GM21786 (cell line): ENCODE measurements at regions not wholly inside any gene's neighbourhood (a gene's known extent, or its start where the extent isn't known, plus 50 kb on each side); places are given as distances from the start of the nearest gene placed in this dataset.

Experiments used
- ATAC-seq: cut with Tn5 transposase; IDR thresholded peaks from one replicate; pipeline ENCODE4 v1.9.1; 2021; ENCODE audit not compliant: unreplicated experiment

- no peak for ATAC-seq
These were observed 136.7 kb upstream of the VEPH1 start for GRCh38 chr3:157639756-157640426.

DNA sequence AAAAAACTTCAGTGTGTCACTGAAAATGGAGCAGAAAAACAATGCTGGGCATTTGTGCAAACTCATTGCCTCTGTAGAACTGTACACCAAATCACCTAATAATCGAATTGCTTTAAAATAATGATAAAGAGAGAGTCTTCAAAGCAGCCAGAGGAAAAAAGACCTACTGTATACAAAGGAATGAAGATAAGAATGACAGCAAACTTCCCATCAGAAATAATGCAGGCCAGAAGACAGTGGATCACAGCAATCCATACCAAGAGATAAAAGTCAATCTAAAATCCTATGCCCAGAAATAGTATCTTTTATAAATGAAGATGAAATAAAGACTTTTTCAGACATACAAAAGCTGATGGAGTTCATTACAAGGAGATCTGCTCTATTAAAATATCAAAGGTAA is 134.7 kb upstream of the VEPH1 start:
- ATAC-seq = no peak

DNA sequence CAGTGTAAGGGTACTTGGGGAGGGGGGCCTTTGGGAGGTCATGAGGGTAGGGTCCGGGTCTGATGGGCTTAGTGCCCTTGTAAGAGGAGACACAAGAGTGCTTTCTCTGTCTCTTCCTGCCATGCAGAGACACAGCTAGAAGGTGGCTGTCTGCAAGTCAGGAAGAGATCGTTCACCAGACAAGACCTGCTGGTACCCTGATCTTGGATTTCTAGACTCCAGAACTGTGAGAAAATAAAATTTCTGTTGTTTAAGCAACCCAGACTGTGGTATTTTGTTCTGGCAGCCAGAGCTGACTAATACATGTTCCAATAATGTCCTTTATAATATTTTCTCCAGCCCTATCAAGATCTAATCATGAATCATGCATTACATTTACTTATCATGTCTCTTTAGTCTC is 130.0 kb upstream of the VEPH1 start:
- no peak for ATAC-seq

GRCh38 chr3:157632075-157632474 is 128.9 kb upstream of the VEPH1 start:
- ATAC-seq = no peak

DNA sequence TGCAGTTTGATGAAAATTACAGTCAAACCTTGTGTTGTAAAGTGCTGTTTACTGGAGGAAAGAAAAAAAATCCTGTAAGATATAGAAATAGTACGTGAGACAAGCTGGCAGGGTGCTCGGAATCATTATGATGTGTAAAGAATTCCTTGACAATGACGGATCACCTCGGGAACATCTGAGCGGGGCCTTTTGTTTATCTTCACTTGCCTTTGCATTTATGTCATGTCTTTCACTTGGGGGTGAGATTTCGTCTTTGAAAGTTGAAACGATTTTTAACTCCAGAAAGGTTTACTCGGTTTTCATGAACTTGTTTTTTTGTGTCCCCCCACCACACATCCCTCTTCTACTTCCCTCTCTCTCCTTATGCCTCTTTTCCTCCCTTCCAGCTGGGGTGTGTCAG is 128.3 kb upstream of the VEPH1 start:
- ATAC-seq = no peak

- no peak for ATAC-seq
These were observed 123.6 kb upstream of the VEPH1 start for GRCh38 chr3:157626817-157627216.

DNA sequence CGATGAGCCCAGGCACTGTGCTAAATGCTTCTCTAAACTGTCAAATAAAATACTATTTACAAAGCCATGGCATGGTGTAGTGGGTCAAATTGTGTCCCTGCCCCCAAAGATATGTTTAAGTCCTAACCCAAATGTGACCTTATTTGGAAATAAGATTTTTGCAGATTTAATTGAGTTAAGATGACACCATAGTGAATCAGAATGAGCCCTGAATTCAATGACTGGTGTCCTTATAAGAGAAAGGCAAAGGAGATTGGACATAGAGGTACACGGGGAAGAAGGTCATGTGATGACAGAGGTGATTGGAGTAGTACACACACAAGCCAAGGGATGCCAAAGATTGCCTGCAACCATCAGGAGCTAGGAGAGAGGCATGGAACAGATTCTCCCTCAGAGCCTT is 121.6 kb upstream of the VEPH1 start:
- ATAC-seq = no peak

GRCh38 chr3:157618886-157619285 is 115.7 kb upstream of the VEPH1 start:
- ATAC-seq = no peak

GRCh38 chr3:157618075-157618760 is 115.0 kb upstream of the VEPH1 start:
- peak; percentile 76 for ATAC-seq

DNA sequence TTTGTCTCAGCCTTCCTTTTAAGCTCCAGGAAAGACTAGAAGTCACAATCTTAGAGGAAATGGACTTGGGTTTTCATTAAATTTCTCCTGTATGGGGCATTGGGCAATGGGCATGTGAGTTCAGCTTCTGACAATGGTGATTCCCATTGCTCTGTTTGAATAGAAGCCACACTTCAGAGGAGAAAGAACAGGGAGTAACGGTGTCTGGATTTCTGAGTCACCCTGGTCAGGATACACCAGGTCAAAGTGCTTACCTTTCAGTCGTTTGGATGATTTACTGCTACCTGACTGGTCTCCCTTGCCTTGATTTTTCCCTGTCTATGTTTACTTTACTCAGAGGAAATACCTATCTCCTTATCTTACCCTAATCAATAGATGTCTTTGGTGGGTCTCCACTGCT is 111.7 kb upstream of the VEPH1 start:
- no peak for ATAC-seq

DNA sequence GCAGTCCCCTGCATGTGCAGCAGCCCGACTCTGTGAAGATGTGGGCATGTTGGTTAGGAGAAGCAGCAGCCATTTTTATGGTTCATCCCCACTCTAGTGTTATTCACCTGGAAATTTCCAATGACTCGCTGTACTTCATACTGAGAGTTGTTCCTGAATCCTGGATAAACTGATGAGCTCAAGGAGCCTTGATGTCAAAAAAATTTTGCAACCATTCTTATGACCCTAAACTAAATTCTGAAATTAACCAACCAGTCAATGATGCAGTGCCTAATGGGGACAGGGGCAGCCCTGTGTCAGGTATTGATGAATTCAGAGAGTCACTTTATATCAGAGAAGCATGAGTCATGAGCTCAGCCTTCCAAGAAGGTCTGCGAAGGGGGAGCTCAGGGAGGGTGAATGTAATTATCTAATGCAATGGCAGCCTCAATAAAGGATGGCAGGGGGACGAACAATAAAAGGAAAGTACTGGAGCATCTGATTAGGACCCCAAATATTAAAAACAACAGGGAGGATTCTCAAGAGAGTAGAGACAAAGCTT is 108.4 kb upstream of the VEPH1 start:
- no peak for ATAC-seq

GRCh38 chr3:157610876-157611535 is 107.8 kb upstream of the VEPH1 start:
- ATAC-seq = no peak

DNA sequence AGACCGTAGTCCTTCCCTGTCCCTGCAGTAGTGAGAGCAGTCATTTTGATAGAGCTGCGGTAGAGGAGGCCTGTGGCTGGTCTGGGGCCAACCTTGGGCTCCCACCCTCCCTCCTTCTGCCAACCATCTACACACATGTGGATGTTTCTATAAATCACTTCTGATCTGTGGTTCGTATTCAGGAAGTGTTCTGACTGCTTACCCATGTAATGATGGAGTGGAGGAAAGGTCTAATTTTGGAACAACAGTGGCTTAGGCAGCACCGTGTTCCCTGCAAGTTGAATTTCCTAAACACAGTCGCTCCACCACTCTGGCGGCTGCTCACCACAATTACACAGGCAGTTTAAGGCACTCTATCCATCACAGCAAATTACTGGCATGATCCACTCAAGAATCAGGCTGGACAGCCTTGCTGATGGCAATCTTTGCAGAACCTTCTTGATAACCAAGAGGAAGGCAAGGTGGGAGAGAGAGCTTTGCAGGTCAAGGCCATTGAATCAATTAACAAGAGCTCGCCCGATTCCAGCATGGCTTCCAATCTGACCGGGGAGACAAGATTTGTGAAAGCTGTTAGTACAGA is 104.7 kb upstream of the VEPH1 start:
- ATAC-seq = no peak

DNA sequence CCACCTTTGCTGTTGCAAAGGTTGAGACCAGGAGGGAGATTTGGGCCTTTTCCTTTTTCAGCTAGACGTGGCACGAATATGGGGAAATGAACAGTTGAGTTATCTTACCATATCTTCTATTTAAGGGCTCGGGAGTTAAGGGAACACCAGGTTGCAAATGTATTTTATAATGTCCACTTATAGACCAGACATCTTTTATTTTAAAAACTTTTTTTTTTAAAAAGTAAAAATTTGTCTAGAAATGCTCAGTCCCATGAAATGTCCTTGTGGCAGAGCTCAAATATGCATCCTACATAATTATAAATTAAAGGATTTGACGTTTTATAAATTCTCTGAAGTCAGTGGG is 103.6 kb upstream of the VEPH1 start:
- ATAC-seq = no peak

- ATAC-seq = peak; percentile 86
These were observed 103.0 kb upstream of the VEPH1 start for GRCh38 chr3:157606011-157606851.

DNA sequence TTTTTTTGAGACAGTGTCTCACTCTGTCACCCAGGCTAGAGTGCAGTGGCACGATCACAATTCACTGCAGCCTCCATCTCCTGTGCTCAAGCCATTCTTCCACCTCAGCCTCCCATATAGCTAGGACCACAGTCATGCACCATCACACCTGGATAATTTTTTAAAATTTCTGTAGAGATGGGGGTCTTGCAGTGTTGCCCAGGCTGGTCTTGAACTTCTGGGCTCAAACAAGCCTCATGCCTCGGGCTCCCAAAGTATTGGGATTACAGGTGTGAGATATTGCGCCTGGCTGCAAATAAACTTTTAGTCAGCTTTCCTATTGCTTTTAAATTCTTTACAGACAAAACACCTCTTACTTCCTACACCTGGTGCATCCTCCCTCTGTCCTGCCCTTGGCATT is 102.1 kb upstream of the VEPH1 start:
- no peak for ATAC-seq

DNA sequence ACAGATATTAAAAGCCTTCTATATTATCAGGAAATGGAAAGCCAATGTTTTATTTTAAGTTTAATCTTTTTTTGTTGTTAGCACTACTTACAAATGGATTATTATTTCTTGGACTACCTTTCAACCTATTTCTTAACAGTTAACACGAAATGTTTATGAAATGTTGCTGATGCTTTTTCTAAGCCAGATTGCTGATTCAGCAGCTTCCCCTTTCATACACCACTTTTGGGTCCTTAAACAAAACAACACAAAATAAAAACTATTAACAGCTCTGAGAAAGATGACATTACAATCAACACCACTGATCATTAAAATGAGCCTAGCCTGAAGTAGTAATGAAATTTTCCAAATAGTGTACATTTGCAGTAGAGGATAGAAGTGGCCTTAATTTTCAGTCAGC is 99.2 kb upstream of the VEPH1 start:
- ATAC-seq = no peak

DNA sequence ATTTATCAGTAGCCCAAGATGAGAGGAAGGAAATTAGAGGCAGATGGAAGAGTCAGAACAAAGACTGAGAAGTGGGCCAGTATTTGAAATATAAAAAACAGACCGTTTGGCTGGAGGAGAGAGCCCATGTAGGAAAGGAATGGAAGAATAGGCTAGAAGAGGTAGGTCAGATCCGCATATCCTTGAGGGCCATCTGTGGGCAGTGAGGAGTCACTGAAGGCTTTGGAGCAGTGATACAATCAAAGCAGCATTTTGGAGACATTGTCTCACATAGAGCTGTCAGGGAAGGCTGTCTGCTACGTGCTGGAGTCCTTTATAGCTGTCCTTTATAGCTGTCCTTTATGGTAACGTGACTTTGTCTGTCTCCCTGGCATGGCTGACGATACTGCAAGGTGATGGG is 92.0 kb upstream of the VEPH1 start:
- no peak for ATAC-seq

GRCh38 chr3:157594413-157594812 is 91.2 kb upstream of the VEPH1 start:
- no peak for ATAC-seq

GRCh38 chr3:157592769-157593168 is 89.6 kb upstream of the VEPH1 start:
- ATAC-seq = no peak

DNA sequence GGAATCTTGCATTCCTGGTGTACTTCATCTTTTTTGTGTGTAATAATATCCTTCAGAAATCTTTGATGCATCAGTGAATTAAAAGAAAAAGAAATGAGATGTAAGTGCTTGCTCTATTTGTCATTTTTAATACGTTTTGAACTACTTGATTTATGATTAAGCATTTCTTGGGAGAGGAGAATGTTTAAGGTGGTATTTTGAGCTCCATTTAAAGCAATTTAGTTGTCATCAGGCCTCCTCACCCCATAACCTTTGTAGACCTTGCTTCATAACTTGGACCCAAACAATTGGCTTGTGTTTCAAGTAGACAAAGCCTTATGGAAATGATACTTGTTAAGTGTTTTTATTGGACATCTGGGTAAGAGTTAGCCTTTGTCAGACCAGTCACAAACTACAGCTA is 87.1 kb upstream of the VEPH1 start:
- no peak for ATAC-seq
